ENCODE measurements at regions not wholly inside any gene's neighbourhood (a gene's known extent, or its start where the extent isn't known, plus 50 kb on each side); places are given as distances from the start of the nearest gene placed in this dataset.
A peak's percentile ranks its signal among the peaks of the same experiment; 100 is the strongest.

- Histone ChIP-seq H3K4me3 (no peak overlapping the region), H3K4me1 (no peaks in the 10 kb centered on the region), H3K79me2 (ENCODE audit: low read depth) (no peaks in the 10 kb centered on the region), H4K20me1 (ENCODE audit: low read depth) (no peaks in the 10 kb centered on the region), H3K4me2 (no peak overlapping the region), H2AFZ (replicated peaks) (no peak overlapping the region), H3K36me3 (no peaks in the 10 kb centered on the region), H3F3A (ENCODE audit: low read depth) (no peaks in the 10 kb centered on the region), H3K9me3 (ENCODE audit: low read depth) (no peaks in the 10 kb centered on the region), H3K9ac (no peak overlapping the region), H3K27ac (no peak overlapping the region), H3K27me3 (no peaks in the 10 kb centered on the region)
- DNase-seq (ENCODE audit: low spot score): no peak
- H3K27ac Mint-ChIP-seq: no peak overlapping the region
- H3K36me3 Mint-ChIP-seq: no peaks in the 10 kb centered on the region
- TF ChIP-seq EZH2phosphoT487 (IDR thresholded peaks at IDR 0.05) (no peak), EZH2 (IDR thresholded peaks at IDR 0.05) (no peak), CTCF (IDR thresholded peaks at IDR 0.05) (no peak)
- H3K27me3 Mint-ChIP-seq (ENCODE audit: insufficient read depth, low read depth): no peaks in the 10 kb centered on the region
- no peaks in the 10 kb centered on the region for H3K4me1 Mint-ChIP-seq
- no peaks in the 10 kb centered on the region for H3K9me3 Mint-ChIP-seq
- no peak overlapping the region for H3K4me3 Mint-ChIP-seq
These were observed 127.5 kb upstream of the ADAMTS5 start for GRCh38 chr21:27094184-27094948.

- no peak overlapping the region for H2AFZ ChIP-seq (replicated peaks)
- H3K36me3 ChIP-seq: no peaks in the 10 kb centered on the region
- H3K27me3 Mint-ChIP-seq (ENCODE audit: insufficient read depth, low read depth): no peaks in the 10 kb centered on the region
- no peaks in the 10 kb centered on the region for H3K36me3 Mint-ChIP-seq
- H3K4me1 Mint-ChIP-seq: no peaks in the 10 kb centered on the region
- H3K27me3 ChIP-seq: no peaks in the 10 kb centered on the region
- H4K20me1 ChIP-seq (ENCODE audit: low read depth): no peaks in the 10 kb centered on the region
- no peaks in the 10 kb centered on the region for H3K9me3 ChIP-seq (ENCODE audit: low read depth)
- H3K27ac ChIP-seq: no peak overlapping the region
- H3K4me2 ChIP-seq: no peak overlapping the region
- no peak for TF ChIP-seq EZH2 (IDR thresholded peaks at IDR 0.05)
- no peak for TF ChIP-seq CTCF (IDR thresholded peaks at IDR 0.05)
- no peak for TF ChIP-seq EZH2phosphoT487 (IDR thresholded peaks at IDR 0.05)
- H3F3A ChIP-seq (ENCODE audit: low read depth): no peaks in the 10 kb centered on the region
- no peak overlapping the region for H3K27ac Mint-ChIP-seq
- no peaks in the 10 kb centered on the region for H3K4me1 ChIP-seq
- H3K4me3 Mint-ChIP-seq: no peak overlapping the region
- H3K9me3 Mint-ChIP-seq: no peaks in the 10 kb centered on the region
- H3K79me2 ChIP-seq (ENCODE audit: low read depth): no peaks in the 10 kb centered on the region
- no peak for DNase-seq (ENCODE audit: low spot score)
- no peak overlapping the region for H3K4me3 ChIP-seq
- no peak overlapping the region for H3K9ac ChIP-seq
These were observed 119.7 kb upstream of the ADAMTS5 start for GRCh38 chr21:27086630-27087029.

- no peaks in the 10 kb centered on the region for H4K20me1 ChIP-seq (ENCODE audit: low read depth)
- Mint-ChIP-seq H3K9me3 (no peaks in the 10 kb centered on the region), H3K27ac (peak overlapping the region; percentile 32), H3K4me1 (no peaks in the 10 kb centered on the region), H3K36me3 (no peaks in the 10 kb centered on the region), H3K4me3 (no peak overlapping the region), H3K27me3 (ENCODE audit: insufficient read depth, low read depth) (no peaks in the 10 kb centered on the region)
- no peaks in the 10 kb centered on the region for H3F3A ChIP-seq (ENCODE audit: low read depth)
- H3K79me2 ChIP-seq (ENCODE audit: low read depth): no peaks in the 10 kb centered on the region
- H3K9ac ChIP-seq: no peak overlapping the region
- no peaks in the 10 kb centered on the region for H3K36me3 ChIP-seq
- H2AFZ ChIP-seq (replicated peaks): no peak overlapping the region
- TF ChIP-seq EZH2phosphoT487 (IDR thresholded peaks at IDR 0.05): no peak
- TF ChIP-seq EZH2 (IDR thresholded peaks at IDR 0.05): no peak
- TF ChIP-seq CTCF (IDR thresholded peaks at IDR 0.05): no peak
- no peaks in the 10 kb centered on the region for H3K9me3 ChIP-seq (ENCODE audit: low read depth)
- H3K4me2 ChIP-seq: no peak overlapping the region
- H3K4me1 ChIP-seq: no peaks in the 10 kb centered on the region
- no peak overlapping the region for H3K4me3 ChIP-seq
- DNase-seq (ENCODE audit: low spot score): no peak
- H3K27me3 ChIP-seq: no peaks in the 10 kb centered on the region
- no peak overlapping the region for H3K27ac ChIP-seq
These were observed 119.3 kb upstream of the ADAMTS5 start for GRCh38 chr21:27086186-27086585.
